H1 (cell line): ENCODE measurements at regions not wholly inside any gene's neighbourhood (a gene's known extent, or its start where the extent isn't known, plus 50 kb on each side); places are given as distances from the start of the nearest gene placed in this dataset.

Source experiments
- BCL11A ChIP-seq, 2 experiments: IDR thresholded peaks; one replicate each; pipeline ENCODE4 v1.6.1; 2011; ENCODE audit warnings: low read depth in 2 of 2, low read length in 2 of 2, mild to moderate bottlenecking in 2 of 2
- CBX8 ChIP-seq: fragments of 300-800, 300-1000 bp; sonication (generic); IDR thresholded peaks from 2 replicates; pipeline ENCODE4 v1.7.1; 2016; ENCODE audit warnings: low read depth, low read length, borderline replicate concordance
- CHD1 ChIP-seq: IDR thresholded peaks from 2 replicates; pipeline ENCODE4 v1.6.1; 2012; ENCODE audit warnings: low read depth, low read length, improper control_type of control experiment
- CREB1 ChIP-seq: IDR thresholded peaks from 2 replicates; pipeline ENCODE4 v1.6.1; 2012; ENCODE audit warnings: inconsistent platforms
- POLR2AphosphoS5 ChIP-seq: IDR thresholded peaks from 2 replicates; pipeline ENCODE4 v1.6.1; 2011; ENCODE audit warnings: low read depth, low read length
- POU5F1 ChIP-seq: IDR thresholded peaks from 2 replicates; pipeline ENCODE4 v1.6.1; 2011; ENCODE audit warnings: low read depth, mild to moderate bottlenecking, low read length, moderate library complexity
- RNF2 ChIP-seq: fragments of 200-900, 300-1000 bp; sonication (generic); IDR thresholded peaks from 2 replicates; pipeline ENCODE4 v1.7.1; 2016; ENCODE audit warnings: borderline replicate concordance, low read depth, mild to moderate bottlenecking, antibody characterized with exemption, low read length; ENCODE audit not compliant: poor library complexity, severe bottlenecking; ENCODE audit errors: missing control alignments
- SIN3A ChIP-seq, 2 experiments: IDR thresholded peaks in 1 of 2; conservative IDR thresholded peaks in 1 of 2; 2 replicates each; pipeline ENCODE4 v1.6.1; 2011 to 2012; ENCODE audit warnings: low read length in 2 of 2, improper control_type of control experiment in 1 of 2, low read depth in 1 of 2, mild to moderate bottlenecking in 1 of 2
- SIX5 ChIP-seq: IDR thresholded peaks from 2 replicates; pipeline ENCODE4 v1.6.1; 2011; ENCODE audit warnings: mild to moderate bottlenecking, low read depth, low read length
- TCF12 ChIP-seq: IDR thresholded peaks from 2 replicates; pipeline ENCODE4 v1.6.1; 2011; ENCODE audit warnings: low read depth, mild to moderate bottlenecking, low read length
- ZNF274 ChIP-seq: IDR thresholded peaks from 2 replicates; pipeline ENCODE4 v1.7.0; 2012; ENCODE audit warnings: low read length, borderline replicate concordance; ENCODE audit errors: extremely low read depth
- TF ChIP-seq, protein P1 (sequence below): fragments of 300-600 bp; sonication (generic); IDR thresholded peaks from 2 replicates; pipeline ENCODE4 v1.7.1; 2012; ENCODE audit warnings: low read length, moderate library complexity, mild to moderate bottlenecking, inconsistent platforms; ENCODE audit not compliant: insufficient replicate concordance
- TF ChIP-seq, protein P2 (sequence below): IDR thresholded peaks from 2 replicates; pipeline ENCODE4 v1.6.1; 2012; ENCODE audit warnings: inconsistent platforms

DNA sequence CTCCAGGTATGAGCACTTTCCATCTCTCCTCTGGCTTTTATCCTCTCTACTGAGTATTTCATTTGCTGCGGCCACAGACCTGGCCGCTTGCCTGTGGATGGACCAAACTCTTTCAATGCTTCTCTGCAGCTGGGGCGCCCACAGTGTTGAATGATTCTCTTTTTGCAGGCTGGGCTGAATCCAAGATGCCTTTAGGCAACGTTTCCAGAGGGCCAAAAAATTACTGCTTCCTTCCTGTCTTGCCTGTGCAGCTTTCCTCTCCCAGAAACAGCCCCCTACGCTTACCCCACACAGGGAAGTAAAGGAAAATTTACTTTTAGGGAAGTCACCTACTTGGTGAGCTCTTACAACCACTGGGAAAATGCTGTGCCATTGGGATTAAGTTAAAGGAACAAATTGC, 55.6 kb upstream of the JDP2 start (continued):
- TF ChIP-seq, protein P1, sequence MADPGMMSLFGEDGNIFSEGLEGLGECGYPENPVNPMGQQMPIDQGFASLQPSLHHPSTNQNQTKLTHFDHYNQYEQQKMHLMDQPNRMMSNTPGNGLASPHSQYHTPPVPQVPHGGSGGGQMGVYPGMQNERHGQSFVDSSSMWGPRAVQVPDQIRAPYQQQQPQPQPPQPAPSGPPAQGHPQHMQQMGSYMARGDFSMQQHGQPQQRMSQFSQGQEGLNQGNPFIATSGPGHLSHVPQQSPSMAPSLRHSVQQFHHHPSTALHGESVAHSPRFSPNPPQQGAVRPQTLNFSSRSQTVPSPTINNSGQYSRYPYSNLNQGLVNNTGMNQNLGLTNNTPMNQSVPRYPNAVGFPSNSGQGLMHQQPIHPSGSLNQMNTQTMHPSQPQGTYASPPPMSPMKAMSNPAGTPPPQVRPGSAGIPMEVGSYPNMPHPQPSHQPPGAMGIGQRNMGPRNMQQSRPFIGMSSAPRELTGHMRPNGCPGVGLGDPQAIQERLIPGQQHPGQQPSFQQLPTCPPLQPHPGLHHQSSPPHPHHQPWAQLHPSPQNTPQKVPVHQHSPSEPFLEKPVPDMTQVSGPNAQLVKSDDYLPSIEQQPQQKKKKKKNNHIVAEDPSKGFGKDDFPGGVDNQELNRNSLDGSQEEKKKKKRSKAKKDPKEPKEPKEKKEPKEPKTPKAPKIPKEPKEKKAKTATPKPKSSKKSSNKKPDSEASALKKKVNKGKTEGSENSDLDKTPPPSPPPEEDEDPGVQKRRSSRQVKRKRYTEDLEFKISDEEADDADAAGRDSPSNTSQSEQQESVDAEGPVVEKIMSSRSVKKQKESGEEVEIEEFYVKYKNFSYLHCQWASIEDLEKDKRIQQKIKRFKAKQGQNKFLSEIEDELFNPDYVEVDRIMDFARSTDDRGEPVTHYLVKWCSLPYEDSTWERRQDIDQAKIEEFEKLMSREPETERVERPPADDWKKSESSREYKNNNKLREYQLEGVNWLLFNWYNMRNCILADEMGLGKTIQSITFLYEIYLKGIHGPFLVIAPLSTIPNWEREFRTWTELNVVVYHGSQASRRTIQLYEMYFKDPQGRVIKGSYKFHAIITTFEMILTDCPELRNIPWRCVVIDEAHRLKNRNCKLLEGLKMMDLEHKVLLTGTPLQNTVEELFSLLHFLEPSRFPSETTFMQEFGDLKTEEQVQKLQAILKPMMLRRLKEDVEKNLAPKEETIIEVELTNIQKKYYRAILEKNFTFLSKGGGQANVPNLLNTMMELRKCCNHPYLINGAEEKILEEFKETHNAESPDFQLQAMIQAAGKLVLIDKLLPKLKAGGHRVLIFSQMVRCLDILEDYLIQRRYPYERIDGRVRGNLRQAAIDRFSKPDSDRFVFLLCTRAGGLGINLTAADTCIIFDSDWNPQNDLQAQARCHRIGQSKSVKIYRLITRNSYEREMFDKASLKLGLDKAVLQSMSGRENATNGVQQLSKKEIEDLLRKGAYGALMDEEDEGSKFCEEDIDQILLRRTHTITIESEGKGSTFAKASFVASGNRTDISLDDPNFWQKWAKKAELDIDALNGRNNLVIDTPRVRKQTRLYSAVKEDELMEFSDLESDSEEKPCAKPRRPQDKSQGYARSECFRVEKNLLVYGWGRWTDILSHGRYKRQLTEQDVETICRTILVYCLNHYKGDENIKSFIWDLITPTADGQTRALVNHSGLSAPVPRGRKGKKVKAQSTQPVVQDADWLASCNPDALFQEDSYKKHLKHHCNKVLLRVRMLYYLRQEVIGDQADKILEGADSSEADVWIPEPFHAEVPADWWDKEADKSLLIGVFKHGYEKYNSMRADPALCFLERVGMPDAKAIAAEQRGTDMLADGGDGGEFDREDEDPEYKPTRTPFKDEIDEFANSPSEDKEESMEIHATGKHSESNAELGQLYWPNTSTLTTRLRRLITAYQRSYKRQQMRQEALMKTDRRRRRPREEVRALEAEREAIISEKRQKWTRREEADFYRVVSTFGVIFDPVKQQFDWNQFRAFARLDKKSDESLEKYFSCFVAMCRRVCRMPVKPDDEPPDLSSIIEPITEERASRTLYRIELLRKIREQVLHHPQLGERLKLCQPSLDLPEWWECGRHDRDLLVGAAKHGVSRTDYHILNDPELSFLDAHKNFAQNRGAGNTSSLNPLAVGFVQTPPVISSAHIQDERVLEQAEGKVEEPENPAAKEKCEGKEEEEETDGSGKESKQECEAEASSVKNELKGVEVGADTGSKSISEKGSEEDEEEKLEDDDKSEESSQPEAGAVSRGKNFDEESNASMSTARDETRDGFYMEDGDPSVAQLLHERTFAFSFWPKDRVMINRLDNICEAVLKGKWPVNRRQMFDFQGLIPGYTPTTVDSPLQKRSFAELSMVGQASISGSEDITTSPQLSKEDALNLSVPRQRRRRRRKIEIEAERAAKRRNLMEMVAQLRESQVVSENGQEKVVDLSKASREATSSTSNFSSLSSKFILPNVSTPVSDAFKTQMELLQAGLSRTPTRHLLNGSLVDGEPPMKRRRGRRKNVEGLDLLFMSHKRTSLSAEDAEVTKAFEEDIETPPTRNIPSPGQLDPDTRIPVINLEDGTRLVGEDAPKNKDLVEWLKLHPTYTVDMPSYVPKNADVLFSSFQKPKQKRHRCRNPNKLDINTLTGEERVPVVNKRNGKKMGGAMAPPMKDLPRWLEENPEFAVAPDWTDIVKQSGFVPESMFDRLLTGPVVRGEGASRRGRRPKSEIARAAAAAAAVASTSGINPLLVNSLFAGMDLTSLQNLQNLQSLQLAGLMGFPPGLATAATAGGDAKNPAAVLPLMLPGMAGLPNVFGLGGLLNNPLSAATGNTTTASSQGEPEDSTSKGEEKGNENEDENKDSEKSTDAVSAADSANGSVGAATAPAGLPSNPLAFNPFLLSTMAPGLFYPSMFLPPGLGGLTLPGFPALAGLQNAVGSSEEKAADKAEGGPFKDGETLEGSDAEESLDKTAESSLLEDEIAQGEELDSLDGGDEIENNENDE, result no peak
- TF ChIP-seq CBX8 (no peak), SIX5 (no peak), RNF2 (no peak), CHD1 (no peak), POLR2AphosphoS5 (no peak), SIN3A (conservative IDR thresholded peaks at IDR 0.05 in 1 of 2, IDR thresholded peaks at IDR 0.05 in 1 of 2; ENCODE audit: low read depth in 1 of 2, low read length in 2 of 2) (no peak), BCL11A (IDR thresholded peaks at IDR 0.05; ENCODE audit: low read depth in 2 of 2, low read length in 2 of 2) (no peak), CREB1 (no peak), POU5F1 (no peak), ZNF274 (no peak), TCF12 (no peak)
- TF ChIP-seq, protein P2, sequence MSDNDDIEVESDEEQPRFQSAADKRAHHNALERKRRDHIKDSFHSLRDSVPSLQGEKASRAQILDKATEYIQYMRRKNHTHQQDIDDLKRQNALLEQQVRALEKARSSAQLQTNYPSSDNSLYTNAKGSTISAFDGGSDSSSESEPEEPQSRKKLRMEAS, result no peak
